GM12874 (cell line): ENCODE measurements at regions not wholly inside any gene's neighbourhood (a gene's known extent, or its start where the extent isn't known, plus 50 kb on each side); places are given as distances from the start of the nearest gene placed in this dataset.

Experiments
- TF ChIP-seq, protein P1 (sequence below): IDR thresholded peaks from 2 replicates; pipeline ENCODE4 v1.5.1; 2011; ENCODE audit warnings: low read depth, mild to moderate bottlenecking, control low read depth, low read length, moderate library complexity; ENCODE audit not compliant: insufficient read depth

DNA sequence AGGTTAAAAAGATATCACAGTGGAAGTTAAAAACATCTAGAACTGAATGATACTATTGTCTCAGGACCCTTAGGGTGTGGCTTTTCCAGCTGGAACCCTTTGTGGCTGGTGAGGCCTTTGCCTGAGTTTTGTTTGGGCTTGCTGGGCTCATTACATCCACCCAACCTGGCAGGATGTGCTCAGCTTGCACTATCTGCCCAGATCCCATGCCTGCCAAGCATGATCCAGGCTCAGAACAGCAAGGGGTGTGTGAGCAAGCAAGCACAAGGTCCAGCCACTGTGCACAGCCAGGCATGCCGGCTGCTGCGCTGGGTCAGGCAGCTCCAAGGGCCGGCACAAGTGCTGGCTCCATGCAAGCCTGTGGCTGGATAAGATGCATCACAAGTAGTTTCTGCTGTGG lies 512.7 kb upstream of the CDIN1 start:
- TF ChIP-seq, protein P1, sequence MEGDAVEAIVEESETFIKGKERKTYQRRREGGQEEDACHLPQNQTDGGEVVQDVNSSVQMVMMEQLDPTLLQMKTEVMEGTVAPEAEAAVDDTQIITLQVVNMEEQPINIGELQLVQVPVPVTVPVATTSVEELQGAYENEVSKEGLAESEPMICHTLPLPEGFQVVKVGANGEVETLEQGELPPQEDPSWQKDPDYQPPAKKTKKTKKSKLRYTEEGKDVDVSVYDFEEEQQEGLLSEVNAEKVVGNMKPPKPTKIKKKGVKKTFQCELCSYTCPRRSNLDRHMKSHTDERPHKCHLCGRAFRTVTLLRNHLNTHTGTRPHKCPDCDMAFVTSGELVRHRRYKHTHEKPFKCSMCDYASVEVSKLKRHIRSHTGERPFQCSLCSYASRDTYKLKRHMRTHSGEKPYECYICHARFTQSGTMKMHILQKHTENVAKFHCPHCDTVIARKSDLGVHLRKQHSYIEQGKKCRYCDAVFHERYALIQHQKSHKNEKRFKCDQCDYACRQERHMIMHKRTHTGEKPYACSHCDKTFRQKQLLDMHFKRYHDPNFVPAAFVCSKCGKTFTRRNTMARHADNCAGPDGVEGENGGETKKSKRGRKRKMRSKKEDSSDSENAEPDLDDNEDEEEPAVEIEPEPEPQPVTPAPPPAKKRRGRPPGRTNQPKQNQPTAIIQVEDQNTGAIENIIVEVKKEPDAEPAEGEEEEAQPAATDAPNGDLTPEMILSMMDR, result no peak

- TF ChIP-seq, protein P1, result no peak
Observed at GRCh38 chr15:36067483-36068274, 511.7 kb upstream of the CDIN1 start.

- TF ChIP-seq, protein P1, result no peak
Observed at GRCh38 chr15:36075333-36075732, 504.1 kb upstream of the CDIN1 start.

- TF ChIP-seq, protein P1, result no peak
Observed at GRCh38 chr15:36079021-36079420, 500.4 kb upstream of the CDIN1 start.

- TF ChIP-seq, protein P1, result no peak
Observed at GRCh38 chr15:36080759-36081158, 498.7 kb upstream of the CDIN1 start.

GRCh38 chr15:36090286-36090946 lies 489.0 kb upstream of the CDIN1 start:
- TF ChIP-seq, protein P1, result no peak

DNA sequence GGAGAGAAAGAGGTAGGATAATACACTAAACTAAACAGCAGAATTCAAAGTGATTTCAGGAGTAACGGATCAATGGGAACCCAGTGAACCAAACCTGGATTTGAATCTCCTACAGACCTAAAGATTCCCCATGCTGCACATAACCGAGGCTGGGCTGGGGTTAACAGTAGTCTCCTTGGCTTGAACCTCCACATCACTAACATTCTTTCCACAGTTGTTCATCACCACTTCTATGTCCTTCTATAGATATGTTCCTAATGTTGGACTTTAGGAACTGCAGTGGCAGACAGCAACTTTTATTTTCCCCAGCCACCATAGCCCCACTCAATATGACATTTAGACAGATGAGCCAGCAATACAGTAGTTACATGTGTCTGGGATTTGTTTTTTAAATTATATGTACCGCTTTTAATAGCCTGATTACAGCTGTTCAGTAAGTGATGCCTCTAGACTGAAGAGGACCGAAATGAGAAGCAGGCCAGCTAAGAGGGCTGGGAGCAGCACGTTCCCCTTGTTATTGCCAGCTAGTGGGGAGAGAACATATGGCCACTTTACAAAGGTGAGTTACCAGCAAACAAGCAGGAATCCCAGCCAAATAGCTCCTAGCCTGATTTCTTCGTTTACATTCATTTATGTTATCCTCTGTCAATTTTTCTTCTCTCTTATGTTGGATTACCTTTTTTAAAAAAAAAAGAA lies 472.6 kb upstream of the CDIN1 start:
- TF ChIP-seq, protein P1, result no peak
